ENCODE measurements at regions not wholly inside any gene's neighbourhood (a gene's known extent, or its start where the extent isn't known, plus 50 kb on each side); places are given as distances from the start of the nearest gene placed in this dataset.

GRCh38 chr18:65025756-65026155 is 725.1 kb upstream of the CDH7 start:
- TF ChIP-seq FOXP1 (CRISPR knock-in tag; IDR thresholded peaks at IDR 0.05) = no peak
- no peak for TF ChIP-seq ELF4 (CRISPR knock-in tag; IDR thresholded peaks at IDR 0.05)
- TF ChIP-seq MLX (CRISPR knock-in tag; conservative IDR thresholded peaks at IDR 0.05) = no peak
- TF ChIP-seq LARP7 (IDR thresholded peaks at IDR 0.05) = no peak
- no peak for TF ChIP-seq GABPA (tag; conservative IDR thresholded peaks at IDR 0.05; ENCODE audit: low read depth)

Measured in K562 (cell line).